NT2/D1 (cell line): ENCODE measurements at regions not wholly inside any gene's neighbourhood (a gene's known extent, or its start where the extent isn't known, plus 50 kb on each side); places are given as distances from the start of the nearest gene placed in this dataset.

ENCODE experiments used
- SUZ12 ChIP-seq: IDR thresholded peaks from 2 replicates; pipeline ENCODE4 v1.6.1; 2011; ENCODE audit not compliant: insufficient read length, insufficient read depth; ENCODE audit errors: extremely low read depth
- YY1 ChIP-seq: IDR thresholded peaks from 2 replicates; pipeline ENCODE4 v1.6.1; 2011; ENCODE audit not compliant: insufficient read length, insufficient read depth
- ZNF274 ChIP-seq: IDR thresholded peaks from 2 replicates; pipeline ENCODE4 v1.6.1; 2011; ENCODE audit warnings: mild to moderate bottlenecking, low read depth, low read length

DNA sequence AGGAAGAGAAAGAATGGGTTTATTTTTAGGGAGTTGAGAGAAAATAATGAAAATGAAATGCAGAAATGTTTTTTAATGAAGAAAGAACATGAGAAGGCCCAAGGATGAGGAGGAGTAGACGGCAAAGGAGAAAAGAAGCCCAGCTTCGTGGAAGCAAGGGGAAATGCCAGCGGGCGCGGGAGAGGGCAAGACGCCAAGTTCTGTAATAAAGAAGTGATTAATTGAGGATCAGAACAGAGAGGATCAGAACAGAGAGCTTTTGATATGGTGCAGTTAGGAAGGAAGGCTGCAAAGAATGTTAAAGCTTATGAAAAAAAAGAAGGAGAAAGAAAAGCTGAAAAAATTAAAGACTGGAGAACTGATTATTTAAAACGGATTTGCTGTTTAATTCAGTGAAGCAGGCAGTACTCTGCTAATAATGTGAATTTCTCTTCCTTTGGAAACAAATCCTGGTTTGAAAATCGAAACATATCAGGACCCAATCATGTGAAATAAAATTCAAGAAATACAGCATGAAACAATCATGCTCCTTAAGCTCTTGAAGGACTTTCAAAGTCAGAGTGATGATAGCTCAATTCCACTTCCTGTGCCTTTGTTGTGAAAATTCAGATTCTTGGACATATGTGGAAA, 99.3 kb upstream of the SOX1 start:
- no peak for TF ChIP-seq SUZ12
- TF ChIP-seq YY1 = no peak
- no peak for TF ChIP-seq ZNF274
